Embryonic facial prominence (tissue), 1 donor: ENCODE measurements at regions not wholly inside any gene's neighbourhood (a gene's known extent, or its start where the extent isn't known, plus 50 kb on each side); places are given as distances from the start of the nearest gene placed in this dataset.
"Not testable (repeated sequence)": the region's sequence is repeated elsewhere in the genome, so short reads cannot be mapped to it uniquely, and the experiment has no call there.

Source experiments
- DNase-seq: peaks from one replicate; pipeline ENCODE4 v3.0.0-alpha.2; 2016; ENCODE audit errors: extremely low spot score

GRCh38 chr13:80962855-80963254 lies 621.9 kb upstream of the SPRY2 start:
- no peak for DNase-seq

DNA sequence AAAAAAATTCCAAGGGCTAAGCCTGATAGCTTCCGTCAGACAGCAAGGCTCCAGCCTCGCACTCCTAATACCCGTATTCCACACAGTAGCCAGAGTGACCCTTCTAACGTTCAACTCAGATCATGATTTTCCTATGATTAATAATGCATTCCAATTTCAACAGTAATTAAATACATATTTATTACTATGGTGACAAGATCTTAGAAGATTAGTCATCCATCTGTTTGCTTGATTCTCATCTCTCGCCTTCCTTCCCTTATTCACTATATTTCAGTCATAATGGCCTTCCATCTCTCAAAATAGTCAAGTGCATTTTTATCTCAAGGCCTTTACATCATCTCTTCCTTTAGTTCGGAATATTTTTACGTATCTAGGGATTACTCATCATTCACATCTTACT lies 621.2 kb upstream of the SPRY2 start:
- no peak for DNase-seq

DNA sequence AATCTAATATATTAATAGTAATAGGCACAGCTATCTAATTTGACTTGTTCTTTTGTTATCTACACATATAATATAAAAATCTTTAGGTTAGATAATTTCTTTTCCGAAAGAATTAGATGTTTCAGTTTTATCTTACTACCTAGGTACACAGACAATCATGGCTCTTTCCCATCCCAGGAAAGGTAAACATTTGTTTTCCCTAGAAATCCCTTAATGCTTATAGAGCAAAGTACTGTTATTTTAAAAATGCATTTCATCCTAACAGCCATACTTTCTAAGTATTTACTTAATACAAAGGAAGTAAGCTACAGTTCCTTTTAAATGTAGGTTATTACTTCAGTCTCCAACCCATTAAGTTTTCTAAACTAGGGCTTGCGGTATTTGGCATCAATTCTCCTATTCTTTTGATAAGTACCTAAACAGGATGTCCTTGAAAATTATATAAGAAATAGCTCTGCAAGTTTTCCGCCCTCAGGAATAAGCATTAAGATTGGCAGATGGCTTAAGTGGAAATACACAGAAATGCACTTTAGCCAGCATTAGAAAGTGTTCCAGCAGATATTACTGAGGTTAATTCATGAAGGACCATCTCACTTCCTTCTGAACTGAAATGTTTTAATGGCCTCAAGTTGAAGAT lies 616.2 kb upstream of the SPRY2 start:
- DNase-seq = no peak

GRCh38 chr13:80955501-80955900 lies 614.6 kb upstream of the SPRY2 start:
- no peak for DNase-seq

GRCh38 chr13:80952158-80952557 lies 611.2 kb upstream of the SPRY2 start:
- DNase-seq = no peak

- DNase-seq = no peak
These were observed 605.3 kb upstream of the SPRY2 start for GRCh38 chr13:80946008-80946802.

GRCh38 chr13:80945328-80945727 lies 604.4 kb upstream of the SPRY2 start:
- DNase-seq = no peak

- DNase-seq = no peak
These were observed 598.7 kb upstream of the SPRY2 start for GRCh38 chr13:80939581-80939980.

- DNase-seq = no peak
These were observed 590.8 kb upstream of the SPRY2 start for GRCh38 chr13:80931766-80932165.

DNA sequence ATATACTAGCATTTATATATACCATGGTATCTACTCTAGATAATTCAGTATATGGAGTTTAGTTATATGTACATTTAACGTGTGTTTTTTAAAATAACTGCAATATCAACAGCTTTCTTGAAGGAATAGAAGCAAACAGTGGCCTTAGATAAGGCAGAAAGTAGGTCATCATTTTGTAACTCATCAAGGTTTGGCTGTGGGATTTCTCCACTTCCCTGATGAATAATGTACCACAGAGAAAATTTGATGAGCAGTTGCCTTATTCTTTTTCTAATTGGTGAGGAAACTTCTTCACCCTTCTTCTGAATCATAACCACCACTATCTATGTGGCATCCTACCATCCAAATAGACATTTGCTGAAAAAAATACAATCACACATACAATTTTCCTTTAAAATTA lies 590.2 kb upstream of the SPRY2 start:
- DNase-seq = no peak

DNA sequence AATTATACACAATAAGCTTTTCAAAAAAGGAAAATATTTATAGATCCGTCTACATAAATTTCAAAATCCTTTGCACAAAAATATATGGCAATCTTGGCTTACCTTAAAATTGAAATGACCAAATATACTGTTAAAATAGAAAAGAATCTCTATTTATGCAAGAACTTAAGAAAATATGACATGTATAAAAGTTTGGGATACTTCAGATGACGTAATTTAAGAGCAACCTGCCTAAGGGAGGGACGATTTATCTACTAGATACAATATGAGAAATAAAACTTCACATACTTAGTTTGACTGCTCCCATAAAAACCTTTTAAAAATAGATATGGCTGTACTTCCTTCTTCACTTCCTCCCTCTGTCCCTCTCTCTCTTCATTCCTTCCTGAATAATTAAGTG lies 587.3 kb upstream of the SPRY2 start:
- no peak for DNase-seq

GRCh38 chr13:80926024-80926423 lies 585.1 kb upstream of the SPRY2 start:
- DNase-seq = not testable (repeated sequence)

DNA sequence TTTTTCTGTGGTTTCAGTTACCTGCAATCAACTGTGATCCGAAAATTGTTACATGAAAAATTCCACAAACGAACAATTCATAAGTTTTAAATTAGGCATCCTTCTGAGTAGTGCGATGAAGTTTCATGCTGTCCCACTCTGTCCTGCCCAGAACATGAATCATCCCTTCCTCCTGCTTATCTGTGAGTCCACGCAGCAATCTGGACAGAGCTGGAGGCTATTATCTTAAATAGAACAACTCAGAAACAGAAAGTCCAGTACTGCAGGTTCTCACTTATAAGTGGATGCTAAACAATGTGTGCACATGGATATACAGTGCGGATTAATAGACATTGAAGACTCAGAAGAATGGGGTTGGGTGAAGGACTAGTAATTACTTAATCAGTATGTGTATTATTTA lies 583.7 kb upstream of the SPRY2 start:
- no peak for DNase-seq

GRCh38 chr13:80923907-80924306 lies 583.0 kb upstream of the SPRY2 start:
- no peak for DNase-seq

DNA sequence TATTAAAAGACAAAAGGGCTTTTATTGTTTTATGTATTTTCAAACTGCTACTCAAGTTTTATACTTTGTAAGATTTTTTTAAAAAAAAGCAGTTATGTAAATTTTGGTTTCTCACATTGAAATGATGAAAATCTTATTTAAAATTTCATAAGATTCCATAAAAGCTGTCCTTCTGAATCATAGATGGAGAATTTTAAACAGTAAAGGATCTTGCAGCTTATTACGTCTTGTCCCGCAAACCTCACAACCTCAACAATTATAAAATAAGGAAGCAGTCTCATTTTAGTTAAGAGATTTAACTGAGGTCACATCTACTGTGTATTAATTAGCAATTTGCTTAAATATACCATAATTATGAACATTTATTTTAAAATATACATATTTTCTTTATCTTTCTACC lies 581.0 kb upstream of the SPRY2 start:
- DNase-seq = no peak

GRCh38 chr13:80921541-80921940 lies 580.6 kb upstream of the SPRY2 start:
- DNase-seq = no peak

- DNase-seq = no peak
These were observed 565.9 kb upstream of the SPRY2 start for GRCh38 chr13:80906860-80907259.

GRCh38 chr13:80904386-80904785 lies 563.5 kb upstream of the SPRY2 start:
- DNase-seq = no peak

GRCh38 chr13:80903911-80904310 lies 563.0 kb upstream of the SPRY2 start:
- DNase-seq = no peak

DNA sequence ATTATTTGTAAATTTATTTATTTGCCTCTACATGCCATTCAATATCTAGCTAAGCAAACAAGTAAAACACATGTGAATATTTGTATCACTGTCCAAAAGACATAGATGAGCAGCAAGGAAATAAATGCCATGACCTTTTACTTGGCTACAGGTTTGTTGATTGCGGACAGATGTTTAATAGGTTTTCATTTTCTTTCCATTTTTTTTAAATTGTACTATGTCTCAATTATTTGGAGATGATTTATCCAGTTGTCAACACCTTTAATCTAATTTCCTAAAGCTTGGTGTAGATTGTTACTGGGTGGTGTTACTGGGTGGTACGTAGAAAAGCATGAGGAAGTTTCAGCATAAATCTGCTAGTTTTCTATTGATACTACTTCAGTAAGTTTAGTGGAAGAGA lies 560.6 kb upstream of the SPRY2 start:
- DNase-seq = no peak

- DNase-seq = no peak
These were observed 560.2 kb upstream of the SPRY2 start for GRCh38 chr13:80901111-80901510.

DNA sequence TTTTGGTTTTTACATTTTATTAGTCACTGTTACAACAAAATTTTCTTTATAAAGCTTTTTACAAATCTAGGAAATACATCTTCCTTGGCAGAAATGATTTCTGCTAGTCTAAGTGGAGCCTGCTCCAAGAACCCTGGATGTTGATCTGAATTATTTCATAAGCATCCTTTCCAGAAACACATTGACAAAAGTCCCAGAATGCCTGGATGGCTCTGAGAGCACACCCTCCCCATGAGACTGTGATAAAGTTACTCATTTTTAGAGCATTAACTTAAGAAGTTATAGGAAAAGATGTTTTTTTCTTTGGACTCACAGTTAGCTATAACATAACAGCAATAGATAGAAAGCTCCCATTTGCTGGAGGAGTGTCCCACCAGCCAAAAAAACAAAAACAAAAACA lies 559.6 kb upstream of the SPRY2 start:
- DNase-seq = no peak

- not testable (repeated sequence) for DNase-seq
These were observed 556.7 kb upstream of the SPRY2 start for GRCh38 chr13:80897641-80898040.

- no peak for DNase-seq
These were observed 554.0 kb upstream of the SPRY2 start for GRCh38 chr13:80894917-80895316.
